Ureter (tissue), 1 donor: ENCODE measurements at regions not wholly inside any gene's neighbourhood (a gene's known extent, or its start where the extent isn't known, plus 50 kb on each side); places are given as distances from the start of the nearest gene placed in this dataset.
"Not testable (repeated sequence)": the region's sequence is repeated elsewhere in the genome, so short reads cannot be mapped to it uniquely, and the experiment has no call there.

Experiments
- DNase-seq: peaks from one replicate; pipeline ENCODE4 v3.0.0-alpha.2; 2020; ENCODE audit warnings: low spot score
- donor health status: DM: yes; HTN: yes; CAD: no.

GRCh38 chr17:14427900-14428647 lies 127.2 kb downstream of the HS3ST3B1 start:
- no peak for DNase-seq

- not testable (repeated sequence) for DNase-seq
Observed at GRCh38 chr17:14423156-14423555, 122.3 kb downstream of the HS3ST3B1 start.

GRCh38 chr17:14417336-14417735 lies 116.5 kb downstream of the HS3ST3B1 start:
- no peak for DNase-seq

GRCh38 chr17:14409292-14409691 lies 108.4 kb downstream of the HS3ST3B1 start:
- DNase-seq: no peak

- DNase-seq: no peak
Observed at GRCh38 chr17:14407541-14407940, 106.7 kb downstream of the HS3ST3B1 start.

- no peak for DNase-seq
Observed at GRCh38 chr17:14405189-14405588, 104.3 kb downstream of the HS3ST3B1 start.
